Activated gamma-delta T cell treated with anti-CD3 and anti-CD28 coated beads, Interleukin-2, amount 50 U/mL, for 16 hours (primary cell): ENCODE measurements at regions not wholly inside any gene's neighbourhood (a gene's known extent, or its start where the extent isn't known, plus 50 kb on each side); places are given as distances from the start of the nearest gene placed in this dataset.

ENCODE experiments used
- DNase-seq: peaks from one replicate; pipeline ENCODE4 v3.0.0-alpha.2; 2020; ENCODE audit warnings: low read depth

GRCh38 chr14:58814466-58814865 is 176.7 kb downstream of the DACT1 start:
- DNase-seq = no peak

DNA sequence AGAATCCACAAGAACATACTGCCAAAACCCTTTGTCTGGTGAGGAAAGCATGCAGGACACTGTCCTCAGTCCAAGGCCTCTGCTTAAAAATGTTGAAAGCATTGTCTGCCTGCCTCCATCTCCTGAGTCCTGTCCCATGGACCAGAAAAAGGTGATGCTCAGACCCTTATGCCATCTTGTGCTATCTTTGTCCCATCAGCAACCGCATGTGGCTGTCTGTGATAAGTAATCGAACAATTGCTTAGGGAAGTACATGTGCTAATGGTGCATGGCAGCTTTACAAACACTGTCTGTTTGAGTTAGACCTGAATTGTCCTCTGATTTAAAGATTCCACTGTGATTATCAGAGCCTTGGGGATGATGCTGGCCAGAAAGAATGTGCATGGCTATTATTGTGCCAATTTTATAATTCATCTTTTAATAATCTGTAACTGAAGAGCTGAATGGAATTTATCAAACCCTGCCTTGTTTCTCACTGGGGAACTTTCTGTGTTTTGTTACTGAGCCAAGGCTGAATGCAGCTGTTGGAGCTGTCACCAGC is 177.5 kb downstream of the DACT1 start:
- DNase-seq = no peak

DNA sequence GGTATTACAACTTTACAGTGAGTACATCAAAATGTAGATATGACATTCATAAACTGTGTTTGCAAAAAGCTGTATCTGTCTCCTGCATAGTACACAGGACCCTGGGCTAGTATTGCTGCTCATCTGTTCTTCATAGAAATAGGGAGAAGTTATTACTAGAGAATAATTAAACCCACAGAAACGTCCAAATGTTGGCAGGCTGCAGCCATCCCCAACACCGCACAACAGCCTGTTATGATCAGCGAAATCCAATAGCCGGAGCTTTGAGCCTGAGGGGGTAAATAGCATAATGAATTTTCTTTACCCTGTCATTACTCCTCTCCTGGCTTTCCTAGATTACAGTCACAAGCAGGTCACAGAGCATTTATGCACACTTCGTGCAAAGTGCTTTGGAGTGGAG is 178.0 kb downstream of the DACT1 start:
- DNase-seq = no peak

DNA sequence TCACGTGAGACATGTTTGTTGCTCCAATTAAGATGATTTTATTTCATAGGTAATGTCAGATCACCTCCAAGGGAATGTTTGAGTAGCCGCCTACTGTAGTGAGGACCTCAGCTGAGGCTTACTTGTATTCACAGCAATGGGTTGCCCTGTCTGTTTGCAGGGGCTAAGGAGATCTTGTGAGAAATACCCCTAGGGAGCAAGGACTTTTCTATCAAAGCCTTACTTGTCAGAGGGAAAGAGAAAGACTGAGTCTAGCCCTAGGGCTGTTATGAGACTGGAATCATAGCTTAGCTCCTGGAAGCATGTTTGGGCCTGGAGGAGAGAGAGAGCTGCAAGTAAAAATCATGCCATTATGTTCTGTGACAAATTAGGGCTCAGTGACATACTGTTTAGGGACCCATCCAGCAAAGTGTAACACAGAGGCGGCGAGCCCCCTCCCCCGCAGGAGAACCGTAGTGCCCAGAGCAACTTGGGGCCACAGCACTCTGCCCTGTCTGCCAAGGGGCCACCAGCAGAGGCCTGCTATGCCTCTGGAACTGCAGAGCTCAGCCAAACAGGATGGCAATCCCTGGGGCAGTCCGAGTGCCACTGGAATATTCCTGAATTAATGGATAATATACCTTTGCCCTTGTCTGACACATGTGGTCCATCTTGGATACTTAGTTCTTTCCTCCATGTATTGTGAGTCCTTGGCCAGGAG is 178.8 kb downstream of the DACT1 start:
- no peak for DNase-seq

GRCh38 chr14:58817846-58818245 is 180.1 kb downstream of the DACT1 start:
- no peak for DNase-seq

- DNase-seq = no peak
These were observed 182.3 kb downstream of the DACT1 start for GRCh38 chr14:58820032-58820431.

DNA sequence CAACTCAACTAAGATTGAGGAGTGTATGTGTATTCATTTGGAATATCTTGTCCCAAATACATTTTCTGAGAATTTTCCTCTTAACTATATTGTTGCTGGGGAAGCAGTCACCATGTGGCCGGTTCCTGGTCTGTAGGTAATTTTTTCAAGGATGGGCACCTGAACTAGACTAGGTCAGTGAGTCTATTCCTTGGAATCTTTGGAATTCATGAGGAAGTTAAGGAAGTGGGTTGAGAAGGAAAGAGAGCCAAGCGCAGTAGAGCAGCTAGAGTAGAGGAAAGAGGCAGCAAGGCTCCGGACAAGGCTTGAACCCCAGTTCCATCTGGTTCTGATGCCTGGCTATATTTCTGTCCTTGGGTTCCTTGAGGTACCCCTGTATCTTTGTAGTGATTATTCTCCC is 183.7 kb downstream of the DACT1 start:
- DNase-seq = no peak

- no peak for DNase-seq
These were observed 185.1 kb downstream of the DACT1 start for GRCh38 chr14:58822856-58823255.

GRCh38 chr14:58823312-58823711 is 185.6 kb downstream of the DACT1 start:
- DNase-seq = no peak

GRCh38 chr14:58824106-58824505 is 186.3 kb downstream of the DACT1 start:
- no peak for DNase-seq

- no peak for DNase-seq
These were observed 187.0 kb downstream of the DACT1 start for GRCh38 chr14:58824796-58825195.

DNA sequence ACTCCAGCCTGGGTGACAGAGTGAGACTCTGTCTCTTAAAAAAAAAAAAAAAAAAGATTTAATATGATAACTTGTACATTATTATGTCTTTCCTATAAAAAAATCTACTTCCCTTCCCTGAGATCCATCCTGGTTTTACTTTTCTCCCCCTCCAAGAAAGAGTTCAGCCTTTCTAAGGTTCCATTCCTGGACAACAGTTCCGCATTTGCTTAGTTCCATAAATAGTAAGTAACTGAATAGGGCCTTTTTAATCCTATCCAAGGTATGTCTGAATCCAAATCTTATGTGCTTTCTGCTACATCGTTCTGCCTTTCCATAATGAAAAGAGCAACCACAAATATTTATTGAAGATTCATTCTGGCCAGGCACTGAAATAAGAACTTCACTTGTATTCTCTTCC is 187.8 kb downstream of the DACT1 start:
- DNase-seq = no peak

- DNase-seq = no peak
These were observed 189.3 kb downstream of the DACT1 start for GRCh38 chr14:58826845-58827686.

GRCh38 chr14:58828298-58828697 is 190.5 kb downstream of the DACT1 start:
- no peak for DNase-seq

GRCh38 chr14:58829594-58829993 is 191.8 kb downstream of the DACT1 start:
- no peak for DNase-seq

DNA sequence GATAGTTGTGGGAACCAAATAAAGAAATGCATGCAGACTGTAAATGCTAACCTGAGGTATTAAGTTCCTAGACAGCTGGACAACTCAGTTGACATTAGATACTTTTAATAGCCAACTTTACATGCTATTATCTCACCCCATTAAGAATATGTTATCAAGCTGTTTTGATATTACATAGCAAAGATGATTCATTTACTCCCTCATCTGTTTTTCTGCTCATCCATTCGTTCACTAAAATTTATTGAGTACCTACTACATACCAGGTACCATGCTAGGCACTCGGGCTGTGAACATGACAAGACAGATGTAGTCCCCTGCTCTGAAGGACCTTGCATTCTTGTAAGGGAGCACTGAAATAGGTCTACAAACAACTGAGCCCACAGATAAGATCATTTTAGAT is 192.4 kb downstream of the DACT1 start:
- no peak for DNase-seq

DNA sequence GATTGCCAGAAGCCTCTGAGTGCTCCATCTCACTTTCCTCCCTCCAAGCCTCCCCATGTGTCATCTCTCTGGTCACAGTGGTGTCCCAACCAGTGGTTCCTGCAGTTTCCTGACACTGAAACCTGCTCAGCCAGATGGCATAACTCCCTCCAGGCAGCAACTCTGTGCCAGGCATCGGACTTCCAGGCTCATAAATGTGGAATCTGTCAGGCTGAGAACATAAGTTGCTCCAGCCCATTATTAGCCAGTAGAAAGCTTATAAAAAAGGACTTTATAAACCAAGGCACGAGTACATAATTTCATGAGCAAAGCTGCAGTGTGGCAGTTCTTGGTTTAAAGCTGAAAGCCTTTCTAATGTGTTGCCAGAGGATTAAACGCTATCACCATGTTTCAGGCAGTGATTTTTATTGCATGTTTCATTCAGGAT is 194.3 kb downstream of the DACT1 start:
- DNase-seq = no peak

DNA sequence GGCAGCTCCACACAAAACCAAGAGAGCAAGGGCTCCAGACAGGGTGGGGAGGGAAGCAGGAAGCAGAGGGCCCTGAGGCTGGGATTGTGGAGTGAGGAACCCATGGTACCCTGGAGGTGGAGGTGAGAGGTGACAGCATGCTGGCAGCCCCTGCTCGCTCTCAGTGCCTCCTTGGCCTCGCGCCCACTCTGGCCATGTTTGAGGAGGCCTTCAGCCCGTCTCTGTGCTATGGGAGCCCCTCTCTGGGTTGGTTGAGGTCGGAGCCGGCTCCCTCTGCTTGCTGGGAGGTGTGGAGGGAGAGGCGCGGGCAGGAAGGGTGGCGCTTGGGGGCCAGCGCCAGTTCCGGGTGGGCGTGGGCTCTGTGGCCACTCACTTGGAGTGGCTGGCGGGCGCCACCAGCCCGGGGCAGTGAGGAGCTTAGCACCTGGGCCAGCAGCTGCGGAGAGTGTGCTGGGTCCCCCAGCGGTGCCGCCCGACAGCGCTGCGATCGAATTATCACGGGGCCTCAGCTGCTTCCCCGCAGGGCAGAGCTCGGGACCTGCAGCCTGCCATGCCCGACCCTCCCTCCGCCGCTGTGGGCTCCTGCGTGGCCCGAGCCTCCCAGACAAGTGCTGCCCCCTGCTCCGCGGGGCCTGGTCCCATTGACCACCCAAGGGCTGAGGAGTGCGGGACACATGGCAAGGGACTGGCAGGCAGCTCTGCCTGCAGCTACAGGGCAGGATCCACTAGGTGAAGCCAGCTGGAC is 196.0 kb downstream of the DACT1 start:
- DNase-seq = no peak

DNA sequence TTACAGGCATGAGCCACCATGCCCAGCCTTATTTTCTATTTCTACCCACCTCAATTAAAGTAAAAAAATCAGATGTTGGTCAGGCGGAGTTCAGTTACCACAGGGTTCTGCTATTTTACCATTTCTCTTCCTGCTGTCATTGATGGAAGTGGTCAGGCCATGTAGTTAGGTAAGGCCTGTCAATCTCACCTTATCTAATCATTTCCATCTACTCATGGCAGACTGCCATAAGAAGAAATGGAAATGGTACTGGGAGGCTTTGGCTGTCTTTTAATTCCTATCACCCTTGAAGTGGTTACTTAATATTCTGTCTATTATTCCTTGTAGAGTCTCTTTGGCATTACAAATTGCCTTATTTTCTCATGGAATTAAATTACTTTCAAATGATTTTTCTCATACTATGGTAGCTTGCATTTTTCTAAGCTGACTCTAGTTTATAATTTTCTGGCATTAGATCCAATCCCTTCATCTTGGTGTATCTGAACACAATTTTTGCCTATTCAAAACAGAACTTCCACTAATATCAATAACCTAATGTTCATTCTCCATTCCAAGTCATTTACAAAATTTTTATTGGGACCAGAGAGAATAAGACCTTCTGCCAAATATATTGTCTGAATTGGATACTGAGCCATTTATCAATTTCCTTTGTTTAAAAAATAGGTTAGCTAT is 198.7 kb downstream of the DACT1 start:
- no peak for DNase-seq

- DNase-seq = no peak
These were observed 201.5 kb downstream of the DACT1 start for GRCh38 chr14:58839233-58839632.

- DNase-seq = no peak
These were observed 206.8 kb downstream of the DACT1 start for GRCh38 chr14:58844544-58844943.
